Osteocyte (in vitro differentiated cells): ENCODE measurements at regions not wholly inside any gene's neighbourhood (a gene's known extent, or its start where the extent isn't known, plus 50 kb on each side); places are given as distances from the start of the nearest gene placed in this dataset.

ENCODE experiments used
- DNase-seq: peaks from one replicate; pipeline ENCODE4 v3.0.0; 2021; ENCODE audit warnings: mixed read lengths; ENCODE audit not compliant: unreplicated experiment; ENCODE audit errors: extremely low spot score
- H3K27ac Mint-ChIP-seq: one replicate; pipeline ENCODE4 v1.8.0; 2021; ENCODE audit warnings: mild to moderate bottlenecking, mixed read lengths; ENCODE audit not compliant: unreplicated experiment
- H3K27me3 Mint-ChIP-seq: one replicate; pipeline ENCODE4 v1.8.0; 2021; ENCODE audit warnings: mixed read lengths; ENCODE audit not compliant: unreplicated experiment
- H3K36me3 Mint-ChIP-seq: one replicate; pipeline ENCODE4 v1.8.0; 2021; ENCODE audit warnings: mixed read lengths; ENCODE audit not compliant: unreplicated experiment
- H3K4me1 Mint-ChIP-seq: one replicate; pipeline ENCODE4 v1.8.0; 2021; ENCODE audit warnings: mixed read lengths; ENCODE audit not compliant: unreplicated experiment
- H3K4me3 Mint-ChIP-seq: one replicate; pipeline ENCODE4 v1.8.0; 2021; ENCODE audit warnings: mild to moderate bottlenecking, moderate library complexity, mixed read lengths; ENCODE audit not compliant: unreplicated experiment
- H3K9me3 Mint-ChIP-seq: one replicate; pipeline ENCODE4 v1.8.0; 2021; ENCODE audit warnings: mixed read lengths; ENCODE audit not compliant: unreplicated experiment
- CTCF ChIP-seq: fragments of 200-600 bp; sonication (generic); IDR thresholded peaks from 2 replicates; pipeline ENCODE4 v1.5.0; 2021; ENCODE audit warnings: antibody characterized with exemption, mild to moderate bottlenecking, moderate library complexity

DNA sequence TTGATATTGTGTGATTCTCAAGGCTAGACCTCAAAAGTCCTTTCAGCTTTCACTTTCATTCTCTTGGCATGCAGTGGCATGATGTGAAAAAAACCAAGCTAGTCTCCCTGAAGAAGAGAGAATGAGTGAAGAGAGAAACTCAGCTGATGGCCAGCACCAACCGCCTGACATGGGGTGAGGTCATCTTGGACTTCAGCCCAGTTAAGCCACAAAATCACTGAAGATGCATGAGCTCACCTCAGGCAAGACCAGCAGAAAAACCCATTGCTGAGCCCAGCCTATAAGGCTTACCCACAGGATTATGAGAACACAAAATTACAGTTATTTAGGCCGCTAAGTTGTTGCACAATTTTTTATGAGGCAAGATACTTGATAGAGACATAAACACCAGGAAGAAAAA, 496.5 kb downstream of the TOX3 start:
- TF ChIP-seq CTCF, result no peak
- peaks cover 10% of the 10 kb centered on the region for H3K9me3 Mint-ChIP-seq
- no peak for DNase-seq
- no peak overlapping the region for H3K27ac Mint-ChIP-seq
- H3K4me3 Mint-ChIP-seq, result no peak overlapping the region
- no peaks in the 10 kb centered on the region for H3K27me3 Mint-ChIP-seq
- H3K4me1 Mint-ChIP-seq, result no peaks in the 10 kb centered on the region
- no peaks in the 10 kb centered on the region for H3K36me3 Mint-ChIP-seq

GRCh38 chr16:52035436-52035835, 511.5 kb downstream of the TOX3 start:
- no peak for TF ChIP-seq CTCF
- no peaks in the 10 kb centered on the region for H3K36me3 Mint-ChIP-seq
- no peaks in the 10 kb centered on the region for H3K4me1 Mint-ChIP-seq
- H3K27me3 Mint-ChIP-seq, result no peaks in the 10 kb centered on the region
- H3K4me3 Mint-ChIP-seq, result no peak overlapping the region
- H3K9me3 Mint-ChIP-seq, result no peaks in the 10 kb centered on the region
- no peak overlapping the region for H3K27ac Mint-ChIP-seq
- DNase-seq, result no peak

DNA sequence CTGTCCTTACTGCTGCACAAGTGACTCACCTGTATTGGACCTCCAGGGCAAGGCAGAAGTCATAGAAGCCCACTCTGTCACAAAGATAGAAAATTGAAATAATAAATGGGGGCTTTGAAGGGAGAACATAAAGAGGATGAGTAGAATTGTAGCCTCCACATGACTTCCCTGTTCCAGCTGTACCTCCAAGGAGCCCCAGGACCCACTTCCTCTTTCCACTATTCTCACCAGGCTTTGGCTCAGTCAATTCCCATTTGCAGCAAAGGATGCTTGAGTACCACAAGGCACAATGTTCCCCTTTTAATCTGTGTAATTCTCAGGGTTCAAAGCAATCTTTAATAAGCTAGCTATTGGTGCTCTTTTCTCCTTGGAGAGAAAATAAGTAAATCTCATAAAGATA, 512.1 kb downstream of the TOX3 start:
- Mint-ChIP-seq H3K27me3 (no peaks in the 10 kb centered on the region), H3K36me3 (no peaks in the 10 kb centered on the region), H3K27ac (no peak overlapping the region), H3K4me3 (no peak overlapping the region), H3K9me3 (no peaks in the 10 kb centered on the region), H3K4me1 (no peaks in the 10 kb centered on the region)
- no peak for DNase-seq
- TF ChIP-seq CTCF, result no peak

- Mint-ChIP-seq H3K27ac (no peak overlapping the region), H3K4me3 (no peak overlapping the region)
These were observed 513.0 kb downstream of the TOX3 start for GRCh38 chr16:52033992-52034391.

DNA sequence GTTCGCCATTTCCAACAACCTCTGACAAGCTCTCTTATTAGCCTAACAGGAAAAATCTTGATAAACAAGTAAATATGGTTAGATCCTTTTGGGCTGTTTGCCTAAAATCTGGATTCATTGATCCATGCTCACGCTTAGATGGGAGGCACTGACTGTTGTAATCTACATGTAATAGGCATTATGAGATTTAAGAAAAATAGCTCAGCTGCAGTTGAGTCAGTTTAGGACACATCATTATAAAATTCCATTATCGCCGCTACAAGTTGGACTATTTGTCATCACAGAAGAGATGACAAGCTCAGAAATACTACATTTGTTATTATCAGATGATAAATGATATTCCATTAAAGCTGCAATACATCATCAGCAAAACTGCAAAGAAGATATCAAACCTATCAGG, 524.0 kb downstream of the TOX3 start:
- no peak for TF ChIP-seq CTCF
- Mint-ChIP-seq H3K36me3 (no peaks in the 10 kb centered on the region), H3K4me3 (no peak overlapping the region)

More at GRCh38 chr16:52033992-52034391, 513.0 kb downstream of the TOX3 start:
- Mint-ChIP-seq H3K27me3 (no peaks in the 10 kb centered on the region), H3K9me3 (no peaks in the 10 kb centered on the region), H3K36me3 (no peaks in the 10 kb centered on the region), H3K4me1 (no peaks in the 10 kb centered on the region)
- DNase-seq, result no peak
- no peak for TF ChIP-seq CTCF

More for the DNA sequence above, 524.0 kb downstream of the TOX3 start:
- no peaks in the 10 kb centered on the region for H3K27me3 Mint-ChIP-seq
- H3K9me3 Mint-ChIP-seq, result no peaks in the 10 kb centered on the region
- H3K4me1 Mint-ChIP-seq, result no peaks in the 10 kb centered on the region
- no peak overlapping the region for H3K27ac Mint-ChIP-seq
- no peak for DNase-seq
